GM23338 (cell line): ENCODE measurements at regions not wholly inside any gene's neighbourhood (a gene's known extent, or its start where the extent isn't known, plus 50 kb on each side); places are given as distances from the start of the nearest gene placed in this dataset.

ENCODE experiments used
- ATAC-seq: fragments of 200-7000 bp; cut with Tn5 transposase; 3 replicates; pipeline ENCODE4 v1.9.1; 2020
- DNase-seq: peaks from one replicate; pipeline ENCODE4 v3.0.0-alpha.2; 2015; ENCODE audit warnings: low spot score
- H2AFZ ChIP-seq: fragments of 200-600 bp; sonication (generic); 2 replicates; pipeline ENCODE4 v1.8.0; 2016; ENCODE audit warnings: antibody characterized with exemption, mild to moderate bottlenecking, moderate library complexity
- H3F3A ChIP-seq: fragments of 200-600 bp; sonication (generic); replicated peaks from 2 replicates; pipeline ENCODE4 v1.8.0; 2017; ENCODE audit warnings: antibody characterized with exemption, mixed run types, low read depth
- H3K27ac ChIP-seq: fragments of 200-600 bp; sonication (generic); 2 replicates; pipeline ENCODE4 v1.6.1; 2016; ENCODE audit warnings: low read depth
- H3K27me3 ChIP-seq: fragments of 200-600 bp; sonication (generic); 2 replicates; pipeline ENCODE4 v1.8.0; 2016; ENCODE audit warnings: mild to moderate bottlenecking, mixed run types, moderate library complexity; ENCODE audit not compliant: insufficient read depth
- H3K36me3 ChIP-seq: fragments of 200-600 bp; sonication (generic); 2 replicates; pipeline ENCODE4 v1.8.0; 2016; ENCODE audit warnings: mild to moderate bottlenecking; ENCODE audit not compliant: insufficient read depth
- H3K4me1 ChIP-seq: fragments of 200-600 bp; sonication (generic); 2 replicates; pipeline ENCODE4 v1.8.0; 2016; ENCODE audit warnings: mild to moderate bottlenecking, moderate library complexity; ENCODE audit not compliant: insufficient read depth
- H3K4me2 ChIP-seq: fragments of 200-600 bp; sonication (generic); 2 replicates; pipeline ENCODE4 v1.7.1; 2017; ENCODE audit warnings: mixed run types
- H3K4me3 ChIP-seq: fragments of 200-600 bp; sonication (generic); 2 replicates; pipeline ENCODE4 v1.6.1; 2016; ENCODE audit warnings: mixed run types
- H3K79me2 ChIP-seq: fragments of 200-600 bp; sonication (generic); replicated peaks from 2 replicates; pipeline ENCODE4 v1.8.0; 2017; ENCODE audit warnings: mild to moderate bottlenecking; ENCODE audit not compliant: insufficient read depth
- H3K9me2 ChIP-seq: fragments of 200-600 bp; sonication (generic); 2 replicates; pipeline ENCODE4 v1.8.0; 2017; ENCODE audit not compliant: insufficient read depth
- H4K20me1 ChIP-seq: fragments of 200-600 bp; sonication (generic); replicated peaks from 2 replicates; pipeline ENCODE4 v1.8.0; 2017; ENCODE audit warnings: mild to moderate bottlenecking; ENCODE audit not compliant: insufficient read depth
- H3K27ac Mint-ChIP-seq: 2 replicates; pipeline ENCODE4 v1.8.0; 2020; ENCODE audit warnings: inconsistent platforms, mild to moderate bottlenecking, moderate library complexity, mixed read lengths
- H3K27me3 Mint-ChIP-seq: 3 replicates; pipeline ENCODE4 v1.8.0; 2022; ENCODE audit warnings: low read depth, mild to moderate bottlenecking, moderate library complexity, mixed read lengths, inconsistent platforms; ENCODE audit not compliant: insufficient read depth, poor library complexity
- H3K36me3 Mint-ChIP-seq: 3 replicates; pipeline ENCODE4 v1.8.0; 2021; ENCODE audit warnings: low read depth, mild to moderate bottlenecking, inconsistent platforms, moderate library complexity, mixed read lengths
- H3K4me1 Mint-ChIP-seq: 3 replicates; pipeline ENCODE4 v1.8.0; 2020; ENCODE audit warnings: mild to moderate bottlenecking, inconsistent platforms, mixed read lengths
- H3K4me3 Mint-ChIP-seq: 3 replicates; pipeline ENCODE4 v1.8.0; 2021; ENCODE audit warnings: moderate library complexity, mild to moderate bottlenecking, inconsistent platforms, mixed read lengths
- H3K9me3 Mint-ChIP-seq: 3 replicates; pipeline ENCODE4 v1.8.0; 2020; ENCODE audit warnings: moderate library complexity, mild to moderate bottlenecking, inconsistent platforms, mixed read lengths
- EZH2phosphoT487 ChIP-seq: fragments of 200-600 bp; sonication (generic); IDR thresholded peaks from one replicate; pipeline ENCODE4 v1.8.1; 2018; ENCODE audit warnings: antibody characterized with exemption; ENCODE audit not compliant: unreplicated experiment
- JUNB ChIP-seq: IDR thresholded peaks from one replicate; pipeline ENCODE4 v1.6.1; 2016; ENCODE audit warnings: antibody characterized with exemption; ENCODE audit not compliant: unreplicated experiment
- STAT1 ChIP-seq: IDR thresholded peaks from one replicate; pipeline ENCODE4 v1.6.1; 2016; ENCODE audit warnings: antibody characterized with exemption; ENCODE audit not compliant: unreplicated experiment
- ZNF331 ChIP-seq: fragments of 250-450 bp; sonication (Bioruptor Pico); IDR thresholded peaks from 2 replicates; pipeline ENCODE4 v1.5.0; 2020; ENCODE audit warnings: low read depth, mild to moderate bottlenecking, moderate library complexity
- TF ChIP-seq, protein P1 (sequence below), 2 experiments: fragments of 200-600 bp in 1 of 2; sonication (generic) in 1 of 2; conservative IDR thresholded peaks; 2 replicates each; pipeline versions ENCODE4 v1.5.1 to v1.6.1; 2016 to 2017; ENCODE audit warnings: antibody characterized with exemption in 2 of 2, low read depth in 2 of 2, mild to moderate bottlenecking in 2 of 2, moderate library complexity in 1 of 2
- TF ChIP-seq, protein P2 (sequence below): IDR thresholded peaks from 2 replicates; pipeline ENCODE4 v1.6.1; 2016; ENCODE audit warnings: antibody characterized with exemption

DNA sequence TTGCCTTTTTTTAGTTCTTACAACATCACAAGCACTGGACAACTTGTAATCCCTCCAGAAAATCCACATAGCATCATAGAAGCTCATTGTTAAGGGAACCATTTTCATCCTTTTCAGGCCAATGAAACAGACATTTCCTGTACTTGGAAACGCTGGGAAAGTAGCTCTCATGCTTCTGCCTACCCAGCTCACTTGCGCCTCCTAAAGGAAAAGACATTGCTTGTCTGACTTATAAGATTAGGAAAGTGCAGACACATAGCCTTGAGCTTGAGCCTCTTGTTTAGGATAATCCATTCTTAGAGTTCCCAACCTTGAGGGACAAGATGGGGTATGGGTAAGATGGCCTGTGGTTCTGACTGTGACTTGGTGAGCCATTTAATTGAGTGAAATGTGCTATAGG lies 589.5 kb downstream of the NOVA1 start:
- Histone ChIP-seq H4K20me1 (no peaks in the 10 kb centered on the region), H3K4me3 (no peak overlapping the region), H3K27ac (no peak overlapping the region), H3K36me3 (no peaks in the 10 kb centered on the region), H3K27me3 (no peaks in the 10 kb centered on the region), H3K9me2 (no peaks in the 10 kb centered on the region), H2AFZ (no peak overlapping the region), H3K4me1 (no peaks in the 10 kb centered on the region), H3K79me2 (no peaks in the 10 kb centered on the region), H3K4me2 (no peak overlapping the region), H3F3A (no peaks in the 10 kb centered on the region)
- Mint-ChIP-seq H3K4me3 (no peak overlapping the region), H3K27ac (no peak overlapping the region), H3K36me3 (no peaks in the 10 kb centered on the region), H3K4me1 (peaks cover 3% of the 10 kb centered on the region; the same call in 1 of the 3 replicates), H3K9me3 (no peaks in the 10 kb centered on the region), H3K27me3 (no peaks in the 10 kb centered on the region)
- peak; percentile 91 for DNase-seq
- peak; percentile 83 for ATAC-seq
- TF ChIP-seq, protein P1, sequence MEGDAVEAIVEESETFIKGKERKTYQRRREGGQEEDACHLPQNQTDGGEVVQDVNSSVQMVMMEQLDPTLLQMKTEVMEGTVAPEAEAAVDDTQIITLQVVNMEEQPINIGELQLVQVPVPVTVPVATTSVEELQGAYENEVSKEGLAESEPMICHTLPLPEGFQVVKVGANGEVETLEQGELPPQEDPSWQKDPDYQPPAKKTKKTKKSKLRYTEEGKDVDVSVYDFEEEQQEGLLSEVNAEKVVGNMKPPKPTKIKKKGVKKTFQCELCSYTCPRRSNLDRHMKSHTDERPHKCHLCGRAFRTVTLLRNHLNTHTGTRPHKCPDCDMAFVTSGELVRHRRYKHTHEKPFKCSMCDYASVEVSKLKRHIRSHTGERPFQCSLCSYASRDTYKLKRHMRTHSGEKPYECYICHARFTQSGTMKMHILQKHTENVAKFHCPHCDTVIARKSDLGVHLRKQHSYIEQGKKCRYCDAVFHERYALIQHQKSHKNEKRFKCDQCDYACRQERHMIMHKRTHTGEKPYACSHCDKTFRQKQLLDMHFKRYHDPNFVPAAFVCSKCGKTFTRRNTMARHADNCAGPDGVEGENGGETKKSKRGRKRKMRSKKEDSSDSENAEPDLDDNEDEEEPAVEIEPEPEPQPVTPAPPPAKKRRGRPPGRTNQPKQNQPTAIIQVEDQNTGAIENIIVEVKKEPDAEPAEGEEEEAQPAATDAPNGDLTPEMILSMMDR (conservative IDR thresholded peaks at IDR 0.05; ENCODE audit: low read depth in 2 of 2) = peak; percentile 82 to 83
- TF ChIP-seq, protein P2, sequence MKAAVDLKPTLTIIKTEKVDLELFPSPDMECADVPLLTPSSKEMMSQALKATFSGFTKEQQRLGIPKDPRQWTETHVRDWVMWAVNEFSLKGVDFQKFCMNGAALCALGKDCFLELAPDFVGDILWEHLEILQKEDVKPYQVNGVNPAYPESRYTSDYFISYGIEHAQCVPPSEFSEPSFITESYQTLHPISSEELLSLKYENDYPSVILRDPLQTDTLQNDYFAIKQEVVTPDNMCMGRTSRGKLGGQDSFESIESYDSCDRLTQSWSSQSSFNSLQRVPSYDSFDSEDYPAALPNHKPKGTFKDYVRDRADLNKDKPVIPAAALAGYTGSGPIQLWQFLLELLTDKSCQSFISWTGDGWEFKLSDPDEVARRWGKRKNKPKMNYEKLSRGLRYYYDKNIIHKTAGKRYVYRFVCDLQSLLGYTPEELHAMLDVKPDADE = no peak

DNA sequence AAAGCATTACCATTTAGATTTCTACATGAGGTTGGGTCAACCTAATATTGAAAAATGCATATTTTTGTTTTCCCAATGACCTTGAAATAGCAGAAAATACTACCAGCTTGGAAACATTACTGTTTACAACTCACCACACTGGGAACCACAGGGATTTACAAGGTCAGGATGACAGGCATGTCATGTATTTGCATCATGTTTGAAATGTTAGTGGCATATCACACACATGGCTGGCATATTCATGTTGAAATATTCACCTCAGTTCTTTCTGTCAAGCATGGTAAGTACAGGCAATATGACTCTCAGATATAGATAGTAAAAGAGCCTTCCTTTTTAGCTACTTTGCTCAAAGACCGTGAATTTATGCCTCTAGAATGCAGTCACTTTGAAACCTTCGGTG lies 593.5 kb downstream of the NOVA1 start:
- Mint-ChIP-seq H3K27me3 (no peaks in the 10 kb centered on the region), H3K27ac (no peak overlapping the region), H3K4me1 (peaks cover 1% of the 10 kb centered on the region; the same call in 1 of the 3 replicates), H3K36me3 (no peaks in the 10 kb centered on the region), H3K4me3 (no peak overlapping the region), H3K9me3 (no peaks in the 10 kb centered on the region)
- no peak overlapping the region for H3K27ac ChIP-seq
- no peak overlapping the region for H2AFZ ChIP-seq
- no peaks in the 10 kb centered on the region for H3K9me2 ChIP-seq
- H3K4me1 ChIP-seq = no peaks in the 10 kb centered on the region
- no peaks in the 10 kb centered on the region for H4K20me1 ChIP-seq
- no peak for DNase-seq
- H3F3A ChIP-seq = no peaks in the 10 kb centered on the region
- H3K36me3 ChIP-seq = no peaks in the 10 kb centered on the region
- H3K27me3 ChIP-seq = no peaks in the 10 kb centered on the region
- TF ChIP-seq, protein P1 (conservative IDR thresholded peaks at IDR 0.05; ENCODE audit: low read depth in 2 of 2) = no peak
- TF ChIP-seq EZH2phosphoT487 = no peak
- no peak for TF ChIP-seq STAT1
- TF ChIP-seq ZNF331 (CRISPR knock-in tag) = no peak
- TF ChIP-seq JUNB = no peak
- H3K79me2 ChIP-seq = no peaks in the 10 kb centered on the region
- H3K4me3 ChIP-seq = no peak overlapping the region
- no peak for ATAC-seq
- no peak overlapping the region for H3K4me2 ChIP-seq
